ENCODE measurements at regions not wholly inside any gene's neighbourhood (a gene's known extent, or its start where the extent isn't known, plus 50 kb on each side); places are given as distances from the start of the nearest gene placed in this dataset.

- no peaks in the 10 kb centered on the region for H3K4me1 ChIP-seq
- no peaks in the 10 kb centered on the region for H3K36me3 ChIP-seq
- H3K9me3 ChIP-seq, result no peaks in the 10 kb centered on the region
- TF ChIP-seq POLR2AphosphoS5 (IDR thresholded peaks at IDR 0.05) (no peak), CTCF (IDR thresholded peaks at IDR 0.05) (no peak), POLR2A (IDR thresholded peaks at IDR 0.05) (no peak)
- H3K27me3 ChIP-seq, result no peaks in the 10 kb centered on the region
- no peak overlapping the region for H3K4me3 ChIP-seq
- no peak overlapping the region for H3K27ac ChIP-seq
- intact Hi-C loops (cut with DNase I; ENCODE audit: low total_unique reads), result no loop called here
- DNase-seq (ENCODE audit: low spot score in 2 of 2), result no peak
Measured at GRCh38 chr13:103598671-103599070, 532.5 kb upstream of the SLC10A2 start.

DNA sequence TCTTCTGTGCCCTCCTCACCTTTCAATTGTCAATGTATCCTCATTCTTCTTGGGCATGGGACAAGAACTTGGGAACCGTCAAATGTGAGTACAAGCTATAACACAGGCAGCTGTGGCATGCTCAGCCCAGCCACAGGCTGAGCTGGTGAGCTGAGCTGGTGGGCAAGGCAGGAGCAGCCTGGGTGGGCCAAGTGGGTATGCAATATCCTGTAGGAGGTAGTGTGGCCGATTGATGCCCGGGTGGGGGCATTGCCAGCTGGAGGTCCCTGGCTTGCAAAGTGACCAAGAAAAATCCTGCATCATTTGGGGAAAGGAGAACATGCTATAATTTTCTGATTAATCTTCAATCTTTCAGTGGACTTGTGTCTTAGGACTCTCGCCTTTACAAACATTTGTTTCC lies 507.2 kb upstream of the SLC10A2 start:
- H3K27me3 ChIP-seq, result no peaks in the 10 kb centered on the region
- TF ChIP-seq POLR2AphosphoS5 (IDR thresholded peaks at IDR 0.05) (no peak), CTCF (IDR thresholded peaks at IDR 0.05) (no peak), POLR2A (IDR thresholded peaks at IDR 0.05) (no peak)
- intact Hi-C loops (cut with DNase I; ENCODE audit: low total_unique reads), result no loop called here
- no peak overlapping the region for H3K27ac ChIP-seq
- peaks cover 0 to 29% of the 10 kb centered on the region in 2 donors for H3K9me3 ChIP-seq
- H3K36me3 ChIP-seq, result no peaks in the 10 kb centered on the region
- H3K4me1 ChIP-seq, result no peaks in the 10 kb centered on the region
- no peak overlapping the region for H3K4me3 ChIP-seq
- DNase-seq (ENCODE audit: low spot score in 2 of 2), result no peak

DNA sequence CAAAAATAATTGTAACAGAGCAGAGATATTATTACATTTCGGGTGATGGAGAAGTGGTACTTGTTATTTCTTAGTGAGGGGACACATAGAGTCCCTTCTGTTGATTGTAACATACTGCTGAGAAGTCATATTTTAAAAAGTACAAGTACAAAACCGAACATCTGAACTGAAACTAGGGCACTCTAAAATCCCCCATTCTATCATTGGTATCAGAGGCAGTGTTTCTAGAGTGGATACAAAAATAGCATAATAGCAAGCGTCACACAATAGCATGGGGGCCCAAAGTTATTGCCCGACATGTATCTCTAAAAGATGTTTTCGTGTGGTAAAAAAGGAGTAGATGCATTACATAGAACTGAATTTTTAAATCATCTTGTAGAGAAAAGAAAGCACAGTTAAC lies 502.1 kb upstream of the SLC10A2 start:
- H3K9me3 ChIP-seq, result peaks cover 0 to 8% of the 10 kb centered on the region in 2 donors
- DNase-seq (ENCODE audit: low spot score in 2 of 2), result no peak
- no peaks in the 10 kb centered on the region for H3K36me3 ChIP-seq
- no peak overlapping the region for H3K27ac ChIP-seq
- H3K4me3 ChIP-seq, result no peak overlapping the region
- no peak for TF ChIP-seq POLR2AphosphoS5 (IDR thresholded peaks at IDR 0.05)
- TF ChIP-seq CTCF (IDR thresholded peaks at IDR 0.05), result no peak
- no peak for TF ChIP-seq POLR2A (IDR thresholded peaks at IDR 0.05)
- intact Hi-C loops (cut with DNase I; ENCODE audit: low total_unique reads), result no loop called here
- H3K4me1 ChIP-seq, result no peaks in the 10 kb centered on the region
- H3K27me3 ChIP-seq, result no peaks in the 10 kb centered on the region

DNA sequence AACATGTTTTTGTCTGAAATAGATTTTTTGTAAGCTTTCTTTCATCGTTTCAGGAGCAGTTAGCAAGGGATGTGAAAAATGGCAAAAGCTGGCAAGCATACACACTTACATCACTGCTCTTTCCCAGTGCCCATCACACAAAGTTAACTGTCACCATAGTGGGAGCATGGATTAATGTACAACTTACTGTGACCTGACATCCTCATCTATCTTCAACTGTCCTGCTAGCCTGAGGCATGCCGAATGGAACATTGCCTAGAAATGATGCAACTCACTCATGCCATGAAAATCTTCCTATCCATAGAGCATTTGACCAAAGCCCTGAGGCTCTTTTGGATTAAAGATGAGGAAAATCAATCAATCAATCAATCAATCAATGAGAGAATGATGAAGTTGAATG lies 491.7 kb upstream of the SLC10A2 start:
- Histone ChIP-seq H3K27me3 (no peaks in the 10 kb centered on the region), H3K4me1 (no peaks in the 10 kb centered on the region), H3K4me3 (no peak overlapping the region), H3K9me3 (peaks cover 0 to 4% of the 10 kb centered on the region in 2 donors), H3K36me3 (no peaks in the 10 kb centered on the region), H3K27ac (no peak overlapping the region)
- DNase-seq (ENCODE audit: low spot score in 2 of 2), result no peak
- intact Hi-C loops (cut with DNase I; ENCODE audit: low total_unique reads), result no loop called here
- TF ChIP-seq CTCF (IDR thresholded peaks at IDR 0.05), result no peak

GRCh38 chr13:103556681-103557080 lies 490.5 kb upstream of the SLC10A2 start:
- Histone ChIP-seq H3K36me3 (no peaks in the 10 kb centered on the region), H3K27me3 (no peaks in the 10 kb centered on the region), H3K9me3 (no peaks in the 10 kb centered on the region), H3K4me1 (no peaks in the 10 kb centered on the region), H3K27ac (no peak overlapping the region), H3K4me3 (no peak overlapping the region)
- intact Hi-C loops (cut with DNase I; ENCODE audit: low total_unique reads), result no loop called here
- no peak for DNase-seq (ENCODE audit: low spot score in 2 of 2)
- TF ChIP-seq POLR2AphosphoS5 (IDR thresholded peaks at IDR 0.05), result no peak
- no peak for TF ChIP-seq POLR2A (IDR thresholded peaks at IDR 0.05)
- TF ChIP-seq CTCF (IDR thresholded peaks at IDR 0.05), result no peak

Data from breast epithelium (tissue), 4 donors.